ENCODE measurements at regions not wholly inside any gene's neighbourhood (a gene's known extent, or its start where the extent isn't known, plus 50 kb on each side); places are given as distances from the start of the nearest gene placed in this dataset.

DNA sequence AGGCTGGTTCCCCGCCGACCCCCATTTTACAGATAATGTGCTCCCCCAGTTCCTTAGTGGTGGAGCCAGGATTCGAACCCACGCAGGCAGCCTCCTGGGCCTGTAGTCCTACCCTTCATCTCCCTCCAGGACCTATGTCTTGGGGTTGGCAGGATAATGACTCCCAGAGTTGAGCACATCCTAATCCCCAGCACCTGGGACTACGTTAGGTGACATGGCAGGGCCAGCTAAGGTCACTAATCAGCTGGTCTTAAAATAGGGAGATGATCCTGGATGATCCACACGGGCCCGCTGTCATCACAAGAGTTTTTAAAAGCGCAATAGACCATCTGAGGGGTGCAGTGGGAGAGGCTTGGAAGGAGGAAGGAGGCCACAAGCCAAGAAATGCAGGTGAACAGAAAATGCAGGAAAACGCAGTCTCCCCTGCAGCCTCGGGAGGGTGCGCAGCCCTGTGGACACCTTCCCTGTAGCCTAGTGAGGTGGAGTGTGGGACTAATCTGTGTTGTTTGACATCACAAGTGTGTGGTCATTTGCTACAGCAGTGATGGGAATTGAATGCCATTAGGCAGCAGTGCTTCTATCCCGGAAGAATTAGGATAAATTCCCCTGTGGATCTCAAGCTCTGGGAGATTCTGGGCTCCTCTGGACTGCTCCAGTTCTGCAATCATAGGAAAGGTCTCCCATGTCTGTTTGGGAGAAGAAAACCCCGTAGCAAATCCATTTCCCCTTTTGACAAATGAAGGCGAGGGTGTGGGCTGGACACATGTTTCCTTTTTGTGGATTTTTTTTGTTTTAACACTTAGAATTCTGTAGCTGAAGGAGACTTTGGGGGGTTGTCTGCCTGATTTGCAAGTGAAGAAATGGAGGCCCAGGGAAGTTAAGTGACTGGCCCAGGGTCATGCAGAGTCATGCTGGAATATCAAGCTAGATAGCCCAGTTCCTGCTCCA, 297.7 kb downstream of the SEC14L1 start:
- no peak for DNase-seq (ENCODE audit: low spot score)
- in situ Hi-C loops (cut with MboI; ENCODE audit: low pct_unique_long_range_greater_than_20kb, low sequenced_read_pairs, unreplicated experiment) = no loop called here
- TF ChIP-seq, protein P1, sequence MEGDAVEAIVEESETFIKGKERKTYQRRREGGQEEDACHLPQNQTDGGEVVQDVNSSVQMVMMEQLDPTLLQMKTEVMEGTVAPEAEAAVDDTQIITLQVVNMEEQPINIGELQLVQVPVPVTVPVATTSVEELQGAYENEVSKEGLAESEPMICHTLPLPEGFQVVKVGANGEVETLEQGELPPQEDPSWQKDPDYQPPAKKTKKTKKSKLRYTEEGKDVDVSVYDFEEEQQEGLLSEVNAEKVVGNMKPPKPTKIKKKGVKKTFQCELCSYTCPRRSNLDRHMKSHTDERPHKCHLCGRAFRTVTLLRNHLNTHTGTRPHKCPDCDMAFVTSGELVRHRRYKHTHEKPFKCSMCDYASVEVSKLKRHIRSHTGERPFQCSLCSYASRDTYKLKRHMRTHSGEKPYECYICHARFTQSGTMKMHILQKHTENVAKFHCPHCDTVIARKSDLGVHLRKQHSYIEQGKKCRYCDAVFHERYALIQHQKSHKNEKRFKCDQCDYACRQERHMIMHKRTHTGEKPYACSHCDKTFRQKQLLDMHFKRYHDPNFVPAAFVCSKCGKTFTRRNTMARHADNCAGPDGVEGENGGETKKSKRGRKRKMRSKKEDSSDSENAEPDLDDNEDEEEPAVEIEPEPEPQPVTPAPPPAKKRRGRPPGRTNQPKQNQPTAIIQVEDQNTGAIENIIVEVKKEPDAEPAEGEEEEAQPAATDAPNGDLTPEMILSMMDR (IDR thresholded peaks at IDR 0.05; ENCODE audit: extremely low read depth, insufficient read depth, missing control alignments) = no peak

DNA sequence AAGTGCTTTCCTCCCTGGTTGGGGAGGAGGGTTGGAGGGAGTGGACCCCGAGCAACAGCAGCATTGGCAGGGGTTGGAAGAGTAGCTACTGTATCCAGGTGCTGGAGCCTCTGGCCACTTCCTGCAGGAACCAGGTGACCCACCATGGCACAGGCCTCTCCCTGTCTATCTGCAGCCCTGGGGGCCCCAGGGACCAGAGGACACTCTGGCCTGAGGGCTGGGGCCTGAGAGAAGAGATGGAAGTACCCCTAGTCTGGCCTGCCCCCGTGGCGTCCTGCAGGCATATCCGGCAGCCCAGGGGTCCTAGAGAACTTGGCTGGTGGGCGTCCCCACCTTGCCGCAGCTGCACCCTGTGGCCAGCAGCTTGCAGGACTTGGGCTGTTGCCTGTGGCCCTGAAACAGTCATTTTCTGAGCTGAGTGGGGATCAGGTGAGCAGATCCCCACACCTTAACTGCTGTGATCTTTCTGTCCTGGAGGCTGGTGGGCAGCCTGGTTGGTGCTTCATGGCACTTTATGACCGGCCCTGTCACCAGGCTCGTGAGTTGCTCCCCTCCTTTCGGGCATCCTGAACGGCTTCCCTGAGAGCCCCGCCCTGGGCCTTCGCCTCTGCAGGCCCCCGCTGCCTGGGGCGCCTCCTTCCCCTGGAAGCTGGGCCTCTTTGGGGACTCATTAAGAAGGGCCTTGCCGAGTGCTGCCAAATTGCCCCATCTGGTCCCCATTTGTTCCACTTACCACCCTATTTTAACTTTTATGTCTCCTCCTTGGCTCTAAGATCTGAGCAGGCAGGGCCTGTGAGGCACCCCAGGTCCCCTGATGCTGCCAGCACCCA, 298.6 kb downstream of the SEC14L1 start:
- no peak for DNase-seq (ENCODE audit: low spot score)
- in situ Hi-C loops (cut with MboI; ENCODE audit: low pct_unique_long_range_greater_than_20kb, low sequenced_read_pairs, unreplicated experiment) = no loop called here
- TF ChIP-seq, protein P1 (IDR thresholded peaks at IDR 0.05; ENCODE audit: extremely low read depth, insufficient read depth, missing control alignments) = no peak

DNA sequence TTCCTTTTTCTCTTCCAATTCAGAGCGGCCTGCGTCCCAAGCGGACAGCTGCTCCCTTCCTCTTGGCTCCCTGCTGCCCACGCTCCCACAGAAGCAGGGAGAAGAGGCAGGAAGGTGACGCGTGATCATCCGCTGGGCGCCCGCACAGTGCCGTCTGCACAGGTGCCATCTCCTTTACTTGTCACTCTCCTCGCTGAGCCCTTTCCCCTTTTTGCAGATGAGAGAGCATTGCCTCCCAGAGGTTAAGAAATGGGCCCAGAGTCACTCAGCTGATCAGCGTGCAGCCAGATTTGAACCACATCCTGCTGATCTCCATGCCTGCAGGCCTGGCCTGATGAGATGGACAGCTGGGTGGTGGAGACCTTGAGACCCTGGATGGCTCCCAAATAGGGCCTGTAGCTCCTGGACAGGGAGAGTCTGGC, 299.8 kb downstream of the SEC14L1 start:
- TF ChIP-seq, protein P1 (IDR thresholded peaks at IDR 0.05; ENCODE audit: extremely low read depth, insufficient read depth, missing control alignments) = no peak
- no peak for DNase-seq (ENCODE audit: low spot score)
- in situ Hi-C loops (cut with MboI; ENCODE audit: low pct_unique_long_range_greater_than_20kb, low sequenced_read_pairs, unreplicated experiment) = no loop called here

DNA sequence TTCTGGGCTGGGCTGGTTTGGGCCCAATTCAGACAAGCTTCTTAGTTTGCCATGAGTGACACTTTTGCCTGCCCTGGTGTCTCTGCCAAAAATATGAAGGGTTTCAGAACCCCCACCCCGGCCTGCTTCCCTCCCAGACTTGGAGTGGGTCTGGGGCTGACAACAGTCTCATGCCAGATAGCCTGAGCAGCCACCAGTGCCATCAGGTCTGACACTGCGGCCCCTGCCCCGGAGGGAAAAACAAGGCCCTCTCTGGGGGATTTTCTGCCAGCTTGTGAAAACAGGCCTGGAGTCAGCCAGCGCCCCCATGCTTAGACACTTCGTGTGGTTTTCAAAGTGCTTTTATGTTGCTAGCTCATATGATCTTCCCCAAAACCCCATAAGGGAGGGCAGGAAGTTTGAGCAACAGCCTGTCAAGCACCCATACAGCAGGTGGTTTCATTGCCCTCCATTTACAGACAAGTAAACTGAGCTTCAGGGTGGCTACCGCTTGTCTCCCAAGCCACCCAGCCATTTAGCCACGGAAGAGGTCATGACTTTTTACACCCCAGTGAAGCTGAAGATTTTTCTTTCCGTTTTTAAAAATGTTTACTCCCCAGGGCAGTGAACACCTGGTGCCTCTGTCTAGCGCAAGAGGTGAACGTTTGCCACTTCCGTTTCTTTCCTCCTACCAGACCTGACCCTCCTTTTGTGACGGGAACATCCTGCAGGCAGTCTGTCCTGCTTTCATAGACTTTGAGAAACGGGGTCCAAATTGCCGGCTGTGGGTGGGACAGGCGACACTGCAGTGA, 300.6 kb downstream of the SEC14L1 start:
- DNase-seq (ENCODE audit: low spot score) = peak; percentile 83
- TF ChIP-seq, protein P1 (IDR thresholded peaks at IDR 0.05; ENCODE audit: extremely low read depth, insufficient read depth, missing control alignments) = peak; percentile 17
- in situ Hi-C loops (cut with MboI; ENCODE audit: low pct_unique_long_range_greater_than_20kb, low sequenced_read_pairs, unreplicated experiment) = no loop called here

DNA sequence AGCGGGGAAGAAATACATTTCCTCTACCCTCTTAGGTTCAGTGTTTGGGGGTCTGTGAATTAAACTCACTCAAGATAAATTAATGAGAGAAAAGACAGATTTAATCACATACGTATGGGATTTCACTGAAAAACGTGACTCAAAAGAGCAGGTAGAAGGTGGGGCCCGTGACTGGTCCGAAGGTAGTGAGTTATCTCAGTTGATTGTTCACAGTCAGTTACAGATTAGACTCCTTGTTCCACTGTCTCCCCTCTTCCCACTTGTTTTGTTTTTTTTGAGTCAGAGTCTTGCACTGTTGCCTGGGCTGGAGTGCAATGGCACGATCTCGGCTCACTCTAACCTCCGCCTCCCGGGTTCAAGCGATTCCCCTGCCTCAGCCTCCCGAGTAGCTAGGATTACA, 301.2 kb downstream of the SEC14L1 start:
- in situ Hi-C loops (cut with MboI; ENCODE audit: low pct_unique_long_range_greater_than_20kb, low sequenced_read_pairs, unreplicated experiment) = no loop called here
- TF ChIP-seq, protein P1 (IDR thresholded peaks at IDR 0.05; ENCODE audit: extremely low read depth, insufficient read depth, missing control alignments) = no peak
- DNase-seq (ENCODE audit: low spot score) = no peak

Measured in GM13977 (cell line).